ENCODE measurements at regions not wholly inside any gene's neighbourhood (a gene's known extent, or its start where the extent isn't known, plus 50 kb on each side); places are given as distances from the start of the nearest gene placed in this dataset.

DNA sequence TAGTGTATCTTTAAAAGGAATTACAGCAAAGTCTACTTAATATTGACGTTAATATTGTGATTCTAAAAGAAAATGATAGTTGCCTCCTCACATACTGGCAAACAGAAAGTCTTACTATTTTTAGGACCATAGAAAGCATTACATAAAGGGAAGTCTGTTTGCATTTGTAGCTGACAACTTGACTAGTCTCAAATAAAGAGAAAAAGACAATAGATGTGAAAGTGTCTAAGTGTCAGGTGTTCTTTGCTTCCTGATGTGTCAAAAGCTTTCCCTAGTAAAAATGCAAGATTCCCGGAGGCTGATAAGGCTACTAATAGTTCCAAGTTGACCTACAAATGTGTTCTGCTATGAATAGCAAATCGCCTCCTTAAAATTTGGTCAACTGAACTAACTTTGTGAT lies 259.7 kb downstream of the CDH10 start:
- Histone ChIP-seq H4K5ac (ENCODE audit: low read depth, low read length) (no peak overlapping the region), H4K8ac (ENCODE audit: low read depth in 2 of 2, low read length in 2 of 2) (no peak overlapping the region), H3K4me2 (ENCODE audit: low read depth, low read length) (no peak overlapping the region), H3K36me3 (ENCODE audit: control insufficient read depth, insufficient read depth, low read length) (no peaks in the 10 kb centered on the region), H2BK15ac (ENCODE audit: low read depth, low read length) (no peak overlapping the region), H3K56ac (ENCODE audit: extremely low read depth, insufficient read depth, low read length) (no peak overlapping the region), H3K4ac (ENCODE audit: low read depth, low read length) (no peak overlapping the region), H3K27me3 (ENCODE audit: control insufficient read depth, insufficient read depth, low read length) (no peaks in the 10 kb centered on the region), H2BK5ac (ENCODE audit: low read depth, low read length, poor library complexity, severe bottlenecking) (no peak overlapping the region), H2BK20ac (ENCODE audit: low read depth, low read length) (no peak overlapping the region), H2BK120ac (ENCODE audit: low read depth, low read length) (no peak overlapping the region), H3K79me1 (ENCODE audit: low read depth in 1 of 2, low read length in 2 of 2) (no peaks in the 10 kb centered on the region), H3K27ac (ENCODE audit: insufficient read depth, low read length) (no peak overlapping the region), H3K9me3 (ENCODE audit: control insufficient read depth, insufficient read depth, low read length) (no peaks in the 10 kb centered on the region; the same call in none of the 2 replicates), H2AK5ac (ENCODE audit: low read depth, low read length) (no peak overlapping the region), H3K9me1 (ENCODE audit: insufficient read depth, low read length) (no peaks in the 10 kb centered on the region), H4K91ac (ENCODE audit: insufficient read depth, low read depth, low read length) (no peak overlapping the region), H2AFZ (replicated peaks; ENCODE audit: low read length, poor library complexity) (no peak overlapping the region), H3K18ac (ENCODE audit: low read depth, low read length) (no peak overlapping the region), H3K23ac (ENCODE audit: low read depth, low read length) (no peak overlapping the region), H3K14ac (replicated peaks; ENCODE audit: low read depth, low read length) (no peak overlapping the region), H3K9ac (ENCODE audit: low read depth, low read length) (no peak overlapping the region), H3K4me3 (ENCODE audit: insufficient read depth, low read depth, low read length) (no peak overlapping the region), H3K4me1 (ENCODE audit: control insufficient read depth, insufficient read depth, low read length) (no peaks in the 10 kb centered on the region), H4K20me1 (ENCODE audit: insufficient read depth, low read length) (no peaks in the 10 kb centered on the region), H2AK9ac (replicated peaks; ENCODE audit: low read depth, low read length, poor library complexity) (no peak overlapping the region)
- no peak for TF ChIP-seq CEBPB (IDR thresholded peaks at IDR 0.05; ENCODE audit: low read depth, low read length)
- TF ChIP-seq SMC3 (IDR thresholded peaks at IDR 0.05; ENCODE audit: low read depth, low read length) = no peak
- no peak for TF ChIP-seq MAZ (IDR thresholded peaks at IDR 0.05; ENCODE audit: borderline replicate concordance, low read depth, low read length)
- TF ChIP-seq, protein P1, sequence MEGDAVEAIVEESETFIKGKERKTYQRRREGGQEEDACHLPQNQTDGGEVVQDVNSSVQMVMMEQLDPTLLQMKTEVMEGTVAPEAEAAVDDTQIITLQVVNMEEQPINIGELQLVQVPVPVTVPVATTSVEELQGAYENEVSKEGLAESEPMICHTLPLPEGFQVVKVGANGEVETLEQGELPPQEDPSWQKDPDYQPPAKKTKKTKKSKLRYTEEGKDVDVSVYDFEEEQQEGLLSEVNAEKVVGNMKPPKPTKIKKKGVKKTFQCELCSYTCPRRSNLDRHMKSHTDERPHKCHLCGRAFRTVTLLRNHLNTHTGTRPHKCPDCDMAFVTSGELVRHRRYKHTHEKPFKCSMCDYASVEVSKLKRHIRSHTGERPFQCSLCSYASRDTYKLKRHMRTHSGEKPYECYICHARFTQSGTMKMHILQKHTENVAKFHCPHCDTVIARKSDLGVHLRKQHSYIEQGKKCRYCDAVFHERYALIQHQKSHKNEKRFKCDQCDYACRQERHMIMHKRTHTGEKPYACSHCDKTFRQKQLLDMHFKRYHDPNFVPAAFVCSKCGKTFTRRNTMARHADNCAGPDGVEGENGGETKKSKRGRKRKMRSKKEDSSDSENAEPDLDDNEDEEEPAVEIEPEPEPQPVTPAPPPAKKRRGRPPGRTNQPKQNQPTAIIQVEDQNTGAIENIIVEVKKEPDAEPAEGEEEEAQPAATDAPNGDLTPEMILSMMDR (conservative IDR thresholded peaks at IDR 0.05; ENCODE audit: low read depth, low read length) = no peak
- TF ChIP-seq NFE2L2 (IDR thresholded peaks at IDR 0.05; ENCODE audit: low read depth, low read length) = no peak
- no peak for TF ChIP-seq MAFK (IDR thresholded peaks at IDR 0.05; ENCODE audit: low read depth, low read length)
- TF ChIP-seq CHD1 (IDR thresholded peaks at IDR 0.05; ENCODE audit: low read depth, low read length) = no peak
- no peak for TF ChIP-seq RCOR1 (IDR thresholded peaks at IDR 0.05; ENCODE audit: insufficient replicate concordance, low read length)
- no peak for TF ChIP-seq BHLHE40 (IDR thresholded peaks at IDR 0.05; ENCODE audit: low read depth, low read length)
- no peak for TF ChIP-seq FOS (IDR thresholded peaks at IDR 0.05; ENCODE audit: low read depth, low read length)
- TF ChIP-seq POLR2A (IDR thresholded peaks at IDR 0.05; ENCODE audit: low read depth, low read length) = no peak
- TF ChIP-seq, protein P2, sequence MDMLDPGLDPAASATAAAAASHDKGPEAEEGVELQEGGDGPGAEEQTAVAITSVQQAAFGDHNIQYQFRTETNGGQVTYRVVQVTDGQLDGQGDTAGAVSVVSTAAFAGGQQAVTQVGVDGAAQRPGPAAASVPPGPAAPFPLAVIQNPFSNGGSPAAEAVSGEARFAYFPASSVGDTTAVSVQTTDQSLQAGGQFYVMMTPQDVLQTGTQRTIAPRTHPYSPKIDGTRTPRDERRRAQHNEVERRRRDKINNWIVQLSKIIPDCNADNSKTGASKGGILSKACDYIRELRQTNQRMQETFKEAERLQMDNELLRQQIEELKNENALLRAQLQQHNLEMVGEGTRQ (IDR thresholded peaks at IDR 0.05; ENCODE audit: low read depth, low read length) = no peak
- TF ChIP-seq RFX5 (IDR thresholded peaks at IDR 0.05; ENCODE audit: low read depth, low read length) = no peak
- TF ChIP-seq MXI1 (IDR thresholded peaks at IDR 0.05; ENCODE audit: borderline replicate concordance, low read depth, low read length) = no peak
- TF ChIP-seq, protein P3, sequence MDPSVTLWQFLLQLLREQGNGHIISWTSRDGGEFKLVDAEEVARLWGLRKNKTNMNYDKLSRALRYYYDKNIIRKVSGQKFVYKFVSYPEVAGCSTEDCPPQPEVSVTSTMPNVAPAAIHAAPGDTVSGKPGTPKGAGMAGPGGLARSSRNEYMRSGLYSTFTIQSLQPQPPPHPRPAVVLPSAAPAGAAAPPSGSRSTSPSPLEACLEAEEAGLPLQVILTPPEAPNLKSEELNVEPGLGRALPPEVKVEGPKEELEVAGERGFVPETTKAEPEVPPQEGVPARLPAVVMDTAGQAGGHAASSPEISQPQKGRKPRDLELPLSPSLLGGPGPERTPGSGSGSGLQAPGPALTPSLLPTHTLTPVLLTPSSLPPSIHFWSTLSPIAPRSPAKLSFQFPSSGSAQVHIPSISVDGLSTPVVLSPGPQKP (IDR thresholded peaks at IDR 0.05; ENCODE audit: borderline replicate concordance, low read depth, low read length) = no peak
- TF ChIP-seq RAD21 (IDR thresholded peaks at IDR 0.05; ENCODE audit: low read length) = no peak
- no CpG with 5 or more reads among the region's 3 CpGs for WGBS, 2 experiments (ENCODE audit: extremely low coverage in 2 of 2, insufficient read length in 1 of 2)
- dilution Hi-C loops (cut with HindIII; ENCODE audit: low sequenced_read_pairs, unreplicated experiment) (no loop called here), in situ Hi-C loops (cut with MboI; ENCODE audit: low sequenced_read_pairs) (no loop called here), intact Hi-C loops (cut with micrococcal nuclease) (no loop called here)
- DNase-seq (no peak), ATAC-seq (ENCODE audit: low read depth) (no peak)
- no TSS peak for BruUV-seq (replicated peaks)
- POLR2A ChIA-PET (ENCODE audit: unreplicated experiment) = no interaction called here
- CTCF ChIA-PET = no interaction called here

Data from IMR-90 (cell line).